HG03135 (cell line): ENCODE measurements at regions not wholly inside any gene's neighbourhood (a gene's known extent, or its start where the extent isn't known, plus 50 kb on each side); places are given as distances from the start of the nearest gene placed in this dataset.
"Not testable (repeated sequence)": the region's sequence is repeated elsewhere in the genome, so short reads cannot be mapped to it uniquely, and the experiment has no call there.

Experiments
- ATAC-seq: cut with Tn5 transposase; IDR thresholded peaks from one replicate; pipeline ENCODE4 v1.9.1; 2021; ENCODE audit warnings: mild to moderate bottlenecking, moderate library complexity; ENCODE audit not compliant: unreplicated experiment

DNA sequence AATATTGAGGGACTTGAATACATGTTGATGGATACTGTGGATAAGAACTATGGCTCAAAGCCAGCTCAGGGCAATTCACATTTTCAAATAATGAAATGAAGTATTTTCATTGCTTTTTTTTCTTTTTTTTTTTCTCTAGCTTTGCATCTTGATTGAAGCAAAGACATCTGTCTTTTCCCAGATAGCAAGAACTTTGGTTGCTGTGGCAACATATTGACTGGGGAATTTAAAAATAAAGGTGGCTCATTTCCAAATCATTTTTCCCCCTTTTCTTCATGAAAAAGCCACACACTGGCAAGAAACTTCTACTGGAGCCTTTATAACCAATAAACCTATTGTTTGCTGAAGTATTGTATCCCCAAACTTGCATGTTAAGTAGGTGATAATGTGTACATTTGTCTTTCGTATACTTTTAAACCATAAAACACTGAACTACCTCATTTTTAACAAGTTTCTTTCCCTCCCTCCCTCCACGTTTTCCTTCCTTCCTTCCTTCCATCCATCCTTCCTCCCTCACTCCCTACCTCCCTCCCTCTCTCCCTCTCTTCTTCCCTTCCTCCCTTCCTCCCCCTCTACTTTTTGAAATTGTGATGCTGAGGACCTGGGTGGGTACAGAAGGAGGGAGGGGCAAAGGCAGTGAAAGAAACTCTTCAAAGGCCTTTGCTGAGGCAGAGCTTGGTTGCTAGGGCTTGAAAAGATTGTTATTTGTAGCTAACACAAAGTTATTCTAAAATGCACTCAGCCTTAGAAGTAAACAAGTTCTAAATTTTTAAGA is 343.5 kb upstream of the SPRY2 start:
- no peak for ATAC-seq

- ATAC-seq, result no peak
Measured at GRCh38 chr13:80680786-80681366, 339.9 kb upstream of the SPRY2 start.

DNA sequence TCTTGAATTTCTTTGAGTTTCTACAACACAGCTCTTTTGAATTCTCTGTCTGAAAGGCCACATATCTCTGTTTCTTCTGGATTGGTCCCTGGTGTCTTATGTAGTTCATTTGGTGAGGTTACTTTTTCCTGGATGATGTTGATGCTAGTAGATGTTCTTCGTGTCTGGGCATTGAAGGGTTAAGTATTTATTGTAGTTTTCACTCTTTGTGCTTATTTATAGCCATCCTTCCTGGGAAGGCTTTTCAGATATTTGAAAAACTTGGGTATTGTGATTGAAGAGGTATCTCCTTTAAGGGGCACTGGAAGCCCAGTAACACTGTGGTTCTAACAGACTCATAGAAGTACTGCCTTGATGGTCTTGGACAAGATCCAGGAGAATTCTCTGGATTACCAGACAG is 338.5 kb upstream of the SPRY2 start:
- ATAC-seq, result no peak

- no peak for ATAC-seq
Measured at GRCh38 chr13:80677227-80677626, 336.3 kb upstream of the SPRY2 start.

DNA sequence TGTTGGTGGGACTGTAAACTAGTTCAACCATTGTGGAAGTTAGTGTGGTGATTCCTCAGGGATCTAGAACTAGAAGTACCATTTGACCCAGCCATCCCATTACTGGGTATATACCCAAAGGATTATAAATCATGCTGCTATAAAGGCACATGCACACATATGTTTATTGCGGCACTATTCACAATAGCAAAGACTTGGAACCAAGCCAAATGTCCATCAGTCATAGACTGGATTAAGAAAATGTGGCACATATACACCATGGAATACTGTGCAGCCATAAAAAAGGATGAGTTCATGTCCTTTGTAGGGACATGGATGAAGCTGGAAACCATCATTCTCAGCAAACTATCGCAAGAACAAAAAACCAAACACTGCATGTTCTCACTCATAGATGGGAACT is 334.5 kb upstream of the SPRY2 start:
- not testable (repeated sequence) for ATAC-seq

- no peak for ATAC-seq
Measured at GRCh38 chr13:80671773-80672172, 330.8 kb upstream of the SPRY2 start.

GRCh38 chr13:80669112-80669511 is 328.2 kb upstream of the SPRY2 start:
- no peak for ATAC-seq

DNA sequence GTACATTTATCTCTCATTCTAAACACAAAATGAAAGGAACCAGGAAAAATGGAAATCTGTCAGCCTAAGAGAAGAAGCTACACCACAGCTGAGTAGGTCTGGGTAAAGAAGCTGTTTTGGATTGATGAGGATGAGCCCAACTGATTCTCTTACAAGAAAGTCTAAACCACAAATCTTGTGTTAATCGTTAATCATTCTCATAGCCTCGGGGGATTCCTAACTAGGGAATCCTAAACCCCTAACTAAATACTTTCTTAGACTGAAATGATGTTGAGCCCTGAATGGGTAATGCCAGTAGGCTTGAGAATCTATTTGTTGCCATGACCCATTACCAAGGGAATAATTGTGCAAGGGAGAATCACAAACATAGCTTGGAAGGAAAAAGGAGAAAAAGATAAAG is 327.5 kb upstream of the SPRY2 start:
- ATAC-seq, result no peak

GRCh38 chr13:80666782-80667552 is 326.0 kb upstream of the SPRY2 start:
- no peak for ATAC-seq

DNA sequence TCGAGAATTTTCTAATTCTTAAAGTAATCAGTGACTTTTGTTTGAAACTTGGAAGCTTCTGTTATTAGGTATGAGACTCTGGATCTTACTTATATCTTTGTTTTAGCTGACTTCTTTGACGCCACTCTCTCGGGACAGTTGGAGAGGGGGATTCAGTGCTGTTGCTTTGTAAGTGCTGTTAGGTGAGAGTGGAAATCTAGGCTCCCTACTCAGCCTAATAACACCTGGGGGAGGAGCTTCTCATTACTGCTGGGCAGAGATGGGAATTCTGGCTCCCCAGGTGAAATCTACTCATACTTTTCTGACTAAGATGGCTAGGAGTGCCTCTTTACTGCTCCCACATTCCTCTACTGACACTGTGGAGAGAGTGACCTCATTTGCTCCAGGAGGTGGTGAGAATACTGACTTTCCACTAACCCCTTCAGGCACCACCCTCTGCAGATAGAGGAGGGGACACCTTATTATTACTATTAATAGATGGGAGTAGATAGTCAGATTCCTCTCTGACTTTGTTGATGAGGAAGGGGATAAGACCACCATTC is 324.9 kb upstream of the SPRY2 start:
- no peak for ATAC-seq

DNA sequence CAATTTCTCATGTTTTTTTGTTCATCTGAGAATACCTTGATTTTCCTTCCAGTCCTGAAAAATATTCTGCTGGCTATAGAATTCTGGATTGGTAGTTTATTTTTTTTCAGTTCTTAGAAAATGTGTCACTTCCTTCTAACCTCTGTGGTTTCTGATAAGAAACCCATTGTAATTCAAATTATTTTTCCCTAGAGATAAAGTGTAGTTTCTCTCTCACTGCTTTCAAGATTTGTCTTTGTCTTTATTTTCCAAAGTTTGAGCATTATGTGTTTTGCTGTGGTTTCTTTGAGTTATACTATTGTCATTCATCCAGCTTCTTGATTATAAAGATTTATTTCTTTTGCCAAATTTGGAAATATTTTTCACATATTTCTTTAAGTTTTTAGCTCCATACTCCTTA is 324.0 kb upstream of the SPRY2 start:
- ATAC-seq, result no peak

DNA sequence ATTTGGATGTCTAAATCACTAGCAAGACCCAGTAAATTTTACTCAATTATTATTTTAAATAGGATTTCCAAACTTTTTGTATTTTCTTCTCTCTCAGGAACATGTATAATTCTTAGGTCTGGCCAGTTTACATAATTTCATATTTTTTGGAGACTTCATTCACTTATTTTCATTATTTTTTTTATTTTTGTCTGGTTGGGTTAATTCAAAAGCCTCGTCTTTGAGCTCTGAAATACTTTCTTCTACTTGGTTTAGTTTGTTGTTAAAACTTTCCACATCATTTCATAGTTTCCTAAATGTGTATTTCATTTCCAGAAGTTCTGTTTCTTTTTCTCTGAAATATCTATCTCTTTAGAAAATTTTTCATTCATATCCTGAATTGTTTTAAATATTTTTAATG is 322.9 kb upstream of the SPRY2 start:
- ATAC-seq, result no peak

- ATAC-seq, result no peak
Measured at GRCh38 chr13:80658705-80659104, 317.8 kb upstream of the SPRY2 start.

- ATAC-seq, result no peak
Measured at GRCh38 chr13:80656512-80656904, 315.6 kb upstream of the SPRY2 start.

DNA sequence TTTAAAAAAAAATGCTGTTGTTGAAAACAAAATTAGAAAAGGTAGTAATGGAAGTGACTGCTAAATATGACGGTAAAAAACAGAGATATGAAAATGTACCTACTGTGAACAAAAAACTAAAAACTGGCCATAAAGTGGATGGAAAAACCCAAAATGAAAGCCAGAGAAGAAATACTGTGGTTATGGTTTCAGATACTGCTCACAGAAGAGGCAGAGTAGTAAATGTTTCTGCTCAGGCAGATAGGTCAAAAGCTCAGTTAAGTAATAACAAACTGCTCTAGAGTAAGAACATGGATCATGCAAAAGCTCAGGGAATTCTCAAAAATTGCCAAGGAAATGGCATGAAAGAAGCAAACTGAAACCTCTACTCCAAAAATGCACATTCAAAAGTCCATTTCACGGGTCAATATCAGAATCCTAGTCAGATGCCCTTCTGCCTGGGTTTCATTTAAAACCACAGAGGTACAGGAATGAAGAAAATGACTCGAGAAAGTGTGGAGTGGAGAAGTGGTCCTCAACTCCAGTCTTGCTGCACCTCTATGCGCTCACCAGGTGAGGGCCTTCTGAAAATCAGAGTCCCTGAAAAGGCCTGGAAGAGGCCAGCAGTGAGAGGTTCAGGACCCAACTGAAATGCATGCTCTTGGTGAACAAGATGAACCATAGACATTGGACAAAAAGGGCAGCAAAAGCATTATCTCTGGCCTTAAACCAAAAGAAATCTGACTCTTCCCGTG is 315.0 kb upstream of the SPRY2 start:
- no peak for ATAC-seq

- no peak for ATAC-seq
Measured at GRCh38 chr13:80654638-80655249, 313.8 kb upstream of the SPRY2 start.

GRCh38 chr13:80649274-80649673 is 308.3 kb upstream of the SPRY2 start:
- no peak for ATAC-seq

GRCh38 chr13:80642641-80643040 is 301.7 kb upstream of the SPRY2 start:
- no peak for ATAC-seq

- no peak for ATAC-seq
Measured at GRCh38 chr13:80633251-80633650, 292.3 kb upstream of the SPRY2 start.

GRCh38 chr13:80630685-80631121 is 289.8 kb upstream of the SPRY2 start:
- ATAC-seq, result no peak

GRCh38 chr13:80618781-80619180 is 277.9 kb upstream of the SPRY2 start:
- no peak for ATAC-seq
